HG02642 (cell line): ENCODE measurements at regions not wholly inside any gene's neighbourhood (a gene's known extent, or its start where the extent isn't known, plus 50 kb on each side); places are given as distances from the start of the nearest gene placed in this dataset.

Source experiments
- ATAC-seq: cut with Tn5 transposase; IDR thresholded peaks from one replicate; pipeline ENCODE4 v1.9.1; 2021; ENCODE audit warnings: mild to moderate bottlenecking; ENCODE audit not compliant: unreplicated experiment, poor library complexity

- no peak for ATAC-seq
Observed at GRCh38 chr2:235165136-235165535, 213.3 kb downstream of the SH3BP4 start.

- no peak for ATAC-seq
Observed at GRCh38 chr2:235165631-235166030, 213.8 kb downstream of the SH3BP4 start.

- ATAC-seq = no peak
Observed at GRCh38 chr2:235168174-235168979, 216.6 kb downstream of the SH3BP4 start.

- ATAC-seq = no peak
Observed at GRCh38 chr2:235170016-235170415, 218.2 kb downstream of the SH3BP4 start.

GRCh38 chr2:235170536-235171521 lies 219.0 kb downstream of the SH3BP4 start:
- no peak for ATAC-seq

- ATAC-seq = no peak
Observed at GRCh38 chr2:235171550-235172031, 219.8 kb downstream of the SH3BP4 start.

GRCh38 chr2:235180642-235181041 lies 228.8 kb downstream of the SH3BP4 start:
- ATAC-seq = no peak

- ATAC-seq = no peak
Observed at GRCh38 chr2:235183786-235184185, 232.0 kb downstream of the SH3BP4 start.

GRCh38 chr2:235187806-235188205 lies 236.0 kb downstream of the SH3BP4 start:
- no peak for ATAC-seq

- ATAC-seq = no peak
Observed at GRCh38 chr2:235191486-235191885, 239.7 kb downstream of the SH3BP4 start.

GRCh38 chr2:235191978-235192377 lies 240.2 kb downstream of the SH3BP4 start:
- no peak for ATAC-seq

- no peak for ATAC-seq
Observed at GRCh38 chr2:235194351-235194750, 242.5 kb downstream of the SH3BP4 start.

GRCh38 chr2:235194836-235195235 lies 243.0 kb downstream of the SH3BP4 start:
- ATAC-seq = no peak

GRCh38 chr2:235195921-235196320 lies 244.1 kb downstream of the SH3BP4 start:
- ATAC-seq = no peak

GRCh38 chr2:235199128-235199527 lies 247.3 kb downstream of the SH3BP4 start:
- no peak for ATAC-seq

- ATAC-seq = no peak
Observed at GRCh38 chr2:235200216-235200615, 248.4 kb downstream of the SH3BP4 start.

- ATAC-seq = no peak
Observed at GRCh38 chr2:235201756-235202155, 249.9 kb downstream of the SH3BP4 start.

GRCh38 chr2:235204948-235205347 lies 253.1 kb downstream of the SH3BP4 start:
- ATAC-seq = no peak

GRCh38 chr2:235206399-235206798 lies 254.6 kb downstream of the SH3BP4 start:
- ATAC-seq = no peak

- no peak for ATAC-seq
Observed at GRCh38 chr2:235206980-235207579, 255.3 kb downstream of the SH3BP4 start.

- no peak for ATAC-seq
Observed at GRCh38 chr2:235211056-235211455, 259.2 kb downstream of the SH3BP4 start.
